Natural killer cell (primary cell): ENCODE measurements at regions not wholly inside any gene's neighbourhood (a gene's known extent, or its start where the extent isn't known, plus 50 kb on each side); places are given as distances from the start of the nearest gene placed in this dataset.

ENCODE experiments used
- ATAC-seq, 3 donors: fragments of 150-1000 bp in 2 of 3; fragments of 200-7000 bp in 1 of 3; cut with Tn5 transposase; 1 replicate in 1 of 3; 2 replicates in 2 of 3; pipeline ENCODE4 v1.10.0; 2021; ENCODE audit warnings: mild to moderate bottlenecking in 2 of 3, moderate library complexity in 2 of 3
- DNase-seq, 2 donors: peaks; one replicate each; pipeline versions ENCODE4 v3.0.0 to v3.0.0-alpha.2; 2013 to 2021; ENCODE audit warnings: mixed read lengths in 1 of 2
- H3K27ac ChIP-seq: one replicate; pipeline ENCODE4 v1.5.1; 2013; ENCODE audit warnings: mild to moderate bottlenecking, low read length
- H3K27me3 ChIP-seq: one replicate; pipeline ENCODE4 v1.6.1; 2013; ENCODE audit warnings: low read length; ENCODE audit not compliant: control insufficient read depth, insufficient read depth
- H3K36me3 ChIP-seq: one replicate; pipeline ENCODE4 v1.6.1; 2013; ENCODE audit warnings: low read length; ENCODE audit not compliant: control insufficient read depth, insufficient read depth
- H3K4me1 ChIP-seq: one replicate; pipeline ENCODE4 v1.6.1; 2013; ENCODE audit warnings: low read length; ENCODE audit not compliant: control insufficient read depth, insufficient read depth
- H3K4me3 ChIP-seq: one replicate; pipeline ENCODE4 v1.5.1; 2013; ENCODE audit warnings: low read length
- H3K9me3 ChIP-seq: one replicate; pipeline ENCODE4 v1.6.1; 2013; ENCODE audit warnings: low read length; ENCODE audit not compliant: control insufficient read depth, insufficient read depth
- H3K27ac Mint-ChIP-seq, 2 donors: one replicate each; pipeline ENCODE4 v1.8.0; 2022; ENCODE audit warnings: mild to moderate bottlenecking in 2 of 2, mixed read lengths in 2 of 2, moderate library complexity in 1 of 2
- H3K27me3 Mint-ChIP-seq, 2 donors: one replicate each; pipeline ENCODE4 v1.8.0; 2022; ENCODE audit warnings: low read depth in 2 of 2, mixed read lengths in 2 of 2
- H3K36me3 Mint-ChIP-seq: one replicate; pipeline ENCODE4 v1.8.0; 2022; ENCODE audit warnings: mixed read lengths
- H3K4me1 Mint-ChIP-seq, 2 donors: one replicate each; pipeline ENCODE4 v1.8.0; 2022; ENCODE audit warnings: mixed read lengths in 2 of 2
- H3K4me3 Mint-ChIP-seq: one replicate; pipeline ENCODE4 v1.8.0; 2022; ENCODE audit warnings: mild to moderate bottlenecking, moderate library complexity, mixed read lengths
- H3K9me3 Mint-ChIP-seq, 2 donors: one replicate each; pipeline ENCODE4 v1.8.0; 2022; ENCODE audit warnings: mixed read lengths in 2 of 2
- CTCF ChIP-seq: fragments of 200-600 bp; IDR thresholded peaks from one replicate; pipeline ENCODE4 v1.8.0; 2022; ENCODE audit warnings: antibody characterized with exemption
- WGBS: methylation state at CpG from one replicate; pipeline ENCODE4 v1.1.7; 2013; ENCODE audit warnings: missing lambda C conversion rate; ENCODE audit not compliant: insufficient coverage; 5-methylcytosine and 5-hydroxymethylcytosine counted together
- intact Hi-C: fragments of 100-400 bp; cut with micrococcal nuclease; formaldehyde crosslinking; loops from one replicate; pipeline ENCODE4 v1.14.2; 2022

DNA sequence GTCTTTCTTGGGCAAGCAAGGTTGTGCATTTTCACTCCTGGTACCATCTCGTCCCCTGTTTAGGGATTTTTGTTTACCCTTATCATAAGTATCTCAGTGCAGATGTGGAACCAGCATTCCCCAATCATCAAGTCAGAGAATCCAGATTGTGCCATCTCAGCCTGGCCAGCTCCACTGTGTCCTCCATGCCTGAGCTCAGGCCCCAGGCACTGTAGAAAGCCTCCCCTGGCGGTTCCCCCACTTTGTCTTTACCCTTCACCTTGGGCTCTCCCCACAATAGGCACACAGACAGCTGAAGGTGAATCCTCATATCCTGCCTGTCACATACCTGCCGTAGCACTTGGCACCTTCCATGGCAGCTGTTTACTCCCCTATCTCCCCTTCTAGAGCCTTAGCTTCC, 264.7 kb upstream of the NFE2L3 start:
- Histone ChIP-seq H3K4me1 (no peaks in the 10 kb centered on the region), H3K4me3 (no peak overlapping the region), H3K27ac (no peak overlapping the region), H3K27me3 (peaks cover 2% of the 10 kb centered on the region), H3K36me3 (no peaks in the 10 kb centered on the region), H3K9me3 (no peaks in the 10 kb centered on the region)
- Mint-ChIP-seq H3K27me3 (peaks cover 25 to 68% of the 10 kb centered on the region in 2 donors), H3K27ac (no peak overlapping the region), H3K9me3 (no peaks in the 10 kb centered on the region), H3K36me3 (no peaks in the 10 kb centered on the region), H3K4me3 (no peak overlapping the region), H3K4me1 (no peaks in the 10 kb centered on the region)
- DNase-seq (no peak), ATAC-seq (no peak)
- no peak for TF ChIP-seq CTCF
- intact Hi-C loops: no loop called here
- WGBS: 69% methylated on average over 3 of the region's 3 CpGs

- Mint-ChIP-seq H3K27me3 (peaks cover 23 to 64% of the 10 kb centered on the region in 2 donors), H3K4me3 (no peak overlapping the region), H3K4me1 (peaks cover 2 to 3% of the 10 kb centered on the region in 2 donors), H3K27ac (no peak overlapping the region), H3K9me3 (no peaks in the 10 kb centered on the region), H3K36me3 (peaks cover 3% of the 10 kb centered on the region)
- Histone ChIP-seq H3K36me3 (no peaks in the 10 kb centered on the region), H3K27me3 (peaks cover 2% of the 10 kb centered on the region), H3K27ac (no peak overlapping the region), H3K4me3 (no peak overlapping the region), H3K4me1 (no peaks in the 10 kb centered on the region), H3K9me3 (no peaks in the 10 kb centered on the region)
- DNase-seq (no peak), ATAC-seq (no peak)
- no peak for TF ChIP-seq CTCF
- 100% methylated on average over 1 of the region's 2 CpGs for WGBS
- intact Hi-C loops: no loop called here
Observed at GRCh38 chr7:25887795-25888559, 264.0 kb upstream of the NFE2L3 start.

DNA sequence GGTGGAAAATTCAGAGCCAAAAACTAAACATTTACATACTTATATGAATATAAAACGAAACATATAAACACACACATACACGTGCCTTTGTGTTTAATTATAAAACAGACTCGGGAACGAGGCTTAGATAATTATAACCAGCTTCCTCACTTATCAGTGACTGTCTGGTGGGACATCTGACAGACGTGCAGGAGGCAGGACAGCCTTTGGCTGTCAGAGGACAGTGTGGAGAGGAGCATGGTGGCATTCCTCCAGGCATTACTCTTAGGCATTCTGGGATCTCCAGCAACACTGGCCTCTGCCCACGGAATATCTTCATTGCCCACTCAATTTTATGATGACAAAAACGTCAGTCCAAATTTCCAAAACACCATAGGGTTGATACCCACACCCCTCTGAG, 262.2 kb upstream of the NFE2L3 start:
- TF ChIP-seq CTCF: no peak
- Mint-ChIP-seq H3K36me3 (peaks cover 6% of the 10 kb centered on the region), H3K27ac (no peak overlapping the region), H3K9me3 (no peaks in the 10 kb centered on the region), H3K27me3 (peaks cover 16 to 50% of the 10 kb centered on the region in 2 donors), H3K4me1 (peaks cover 8 to 15% of the 10 kb centered on the region in 2 donors), H3K4me3 (no peak overlapping the region)
- peaks cover under 1% of the 10 kb centered on the region for H3K4me1 ChIP-seq
- intact Hi-C loops: loop anchor here (5.0 to 10.0 kb wide), 2 partner anchors 605 to 793 kb away; no protein-coding TSS in a partner anchor
- WGBS: 75% methylated on average over 5 of the region's 7 CpGs
- H3K4me3 ChIP-seq: no peak overlapping the region
- DNase-seq (no peak), ATAC-seq (no peak)
- no peaks in the 10 kb centered on the region for H3K36me3 ChIP-seq
- no peak overlapping the region for H3K27ac ChIP-seq
- peaks cover 2% of the 10 kb centered on the region for H3K27me3 ChIP-seq
- H3K9me3 ChIP-seq: no peaks in the 10 kb centered on the region
